ENCODE measurements at regions not wholly inside any gene's neighbourhood (a gene's known extent, or its start where the extent isn't known, plus 50 kb on each side); places are given as distances from the start of the nearest gene placed in this dataset.
A peak's percentile ranks its signal among the peaks of the same experiment; 100 is the strongest.

GRCh38 chr21:24353492-24353891 lies 1253.8 kb downstream of the MRPL39 start:
- no peak for DNase-seq (ENCODE audit: low spot score)

GRCh38 chr21:24339406-24339805 lies 1267.9 kb downstream of the MRPL39 start:
- no peak for DNase-seq (ENCODE audit: low spot score)

GRCh38 chr21:24336491-24336890 lies 1270.8 kb downstream of the MRPL39 start:
- no peak for DNase-seq (ENCODE audit: low spot score)

GRCh38 chr21:24323536-24323935 lies 1283.7 kb downstream of the MRPL39 start:
- no peak for DNase-seq (ENCODE audit: low spot score)

- peak; percentile 9 for DNase-seq (ENCODE audit: low spot score)
Measured at GRCh38 chr21:24316277-24316922, 1290.9 kb downstream of the MRPL39 start.

GRCh38 chr21:24310788-24311187 lies 1296.5 kb downstream of the MRPL39 start:
- no peak for DNase-seq (ENCODE audit: low spot score)

GRCh38 chr21:24308183-24308582 lies 1299.1 kb downstream of the MRPL39 start:
- no peak for DNase-seq (ENCODE audit: low spot score)

GRCh38 chr21:24302400-24302799 lies 1304.9 kb downstream of the MRPL39 start:
- DNase-seq (ENCODE audit: low spot score), result no peak

GRCh38 chr21:24298040-24298439 lies 1309.2 kb downstream of the MRPL39 start:
- no peak for DNase-seq (ENCODE audit: low spot score)

- DNase-seq (ENCODE audit: low spot score), result no peak
Measured at GRCh38 chr21:24294171-24294570, 1313.1 kb downstream of the MRPL39 start.

- DNase-seq (ENCODE audit: low spot score), result no peak
Measured at GRCh38 chr21:24290151-24290833, 1317.0 kb downstream of the MRPL39 start.

GRCh38 chr21:24289539-24289938 lies 1317.7 kb downstream of the MRPL39 start:
- no peak for DNase-seq (ENCODE audit: low spot score)

GRCh38 chr21:24280596-24280995 lies 1326.7 kb downstream of the MRPL39 start:
- DNase-seq (ENCODE audit: low spot score), result no peak

- no peak for DNase-seq (ENCODE audit: low spot score)
Measured at GRCh38 chr21:24278711-24279110, 1328.6 kb downstream of the MRPL39 start.

GRCh38 chr21:24276204-24276603 lies 1331.1 kb downstream of the MRPL39 start:
- DNase-seq (ENCODE audit: low spot score), result peak; percentile 21

- DNase-seq (ENCODE audit: low spot score), result no peak
Measured at GRCh38 chr21:24275616-24276015, 1331.7 kb downstream of the MRPL39 start.

- DNase-seq (ENCODE audit: low spot score), result no peak
Measured at GRCh38 chr21:24272521-24272938, 1334.8 kb downstream of the MRPL39 start.

GRCh38 chr21:24265987-24266386 lies 1341.3 kb downstream of the MRPL39 start:
- no peak for DNase-seq (ENCODE audit: low spot score)

- DNase-seq (ENCODE audit: low spot score), result no peak
Measured at GRCh38 chr21:24260751-24261150, 1346.5 kb downstream of the MRPL39 start.

- no peak for DNase-seq (ENCODE audit: low spot score)
Measured at GRCh38 chr21:24259241-24259640, 1348.0 kb downstream of the MRPL39 start.

GRCh38 chr21:24255591-24255990 lies 1351.7 kb downstream of the MRPL39 start:
- no peak for DNase-seq (ENCODE audit: low spot score)

- no peak for DNase-seq (ENCODE audit: low spot score)
Measured at GRCh38 chr21:24225431-24225830, 1381.8 kb downstream of the MRPL39 start.

- no peak for DNase-seq (ENCODE audit: low spot score)
Measured at GRCh38 chr21:24224422-24224821, 1382.9 kb downstream of the MRPL39 start.

- no peak for DNase-seq (ENCODE audit: low spot score)
Measured at GRCh38 chr21:24223624-24224023, 1383.7 kb downstream of the MRPL39 start.

All from Ammon's horn (tissue), 1 donor.